PC-3 (cell line): ENCODE measurements at regions not wholly inside any gene's neighbourhood (a gene's known extent, or its start where the extent isn't known, plus 50 kb on each side); places are given as distances from the start of the nearest gene placed in this dataset.

Experiments used
- CTCF ChIP-seq: fragments of 300-600 bp; sonication (generic); conservative IDR thresholded peaks from 2 replicates; pipeline ENCODE4 v1.5.1; 2017; ENCODE audit warnings: antibody characterized with exemption, low read depth, mild to moderate bottlenecking, low read length
- EZH2 ChIP-seq: fragments of 300-600 bp; sonication (generic); IDR thresholded peaks from one replicate; pipeline ENCODE4 v1.6.1; 2017; ENCODE audit warnings: antibody characterized with exemption, mild to moderate bottlenecking, low read length; ENCODE audit not compliant: unreplicated experiment

- TF ChIP-seq CTCF (no peak), EZH2 (no peak)
Measured at GRCh38 chr1:209353053-209353452, 230.5 kb upstream of the CAMK1G start.
